OCI-LY7 (cell line): ENCODE measurements at regions not wholly inside any gene's neighbourhood (a gene's known extent, or its start where the extent isn't known, plus 50 kb on each side); places are given as distances from the start of the nearest gene placed in this dataset.

Experiments used
- BruUV-seq: library from RNA; stranded (reverse); fragments of 400-500 nt; replicated peaks from 2 replicates; lab custom pipeline; 2021; lab: Mats Ljungman, UMichigan
- CTCF ChIA-PET: fragments of 300-600 bp; sonication (Branson Sonifier 250); formaldehyde crosslinking; loops from one replicate; lab custom pipeline; 2022; ENCODE audit warnings: antibody characterized with exemption; ENCODE audit not compliant: unreplicated experiment; lab: Charles Lee
- POLR2A ChIA-PET: fragments of 300-600 bp; sonication (Branson Sonifier 250); formaldehyde crosslinking; loops from one replicate; lab custom pipeline; 2022; ENCODE audit warnings: antibody characterized with exemption; lab: Charles Lee
- DNase-seq: peaks from one replicate; pipeline ENCODE4 v3.0.0-alpha.2; 2015; ENCODE audit warnings: low spot score
- H2AFZ ChIP-seq: fragments of 200-600 bp; sonication (generic), shearing (Covaris generic); 2 replicates; pipeline ENCODE4 v1.6.1; 2014; ENCODE audit warnings: mild to moderate bottlenecking, antibody characterized with exemption, low read length, moderate library complexity
- H3K27ac ChIP-seq: fragments of 200-600 bp; sonication (generic); 2 replicates; pipeline ENCODE4 v1.5.1; 2014; ENCODE audit warnings: mixed run types, low read depth, mild to moderate bottlenecking, moderate library complexity, low read length, inconsistent platforms; ENCODE audit not compliant: poor library complexity, severe bottlenecking
- H3K36me3 ChIP-seq: fragments of 200-600 bp; sonication (generic); 2 replicates; pipeline ENCODE4 v1.6.1; 2014; ENCODE audit warnings: mild to moderate bottlenecking, antibody characterized with exemption, low read length, moderate library complexity, mixed read lengths; ENCODE audit not compliant: insufficient read depth
- H3K4me1 ChIP-seq: fragments of 200-600 bp; sonication (generic); 2 replicates; pipeline ENCODE4 v1.5.1; 2014; ENCODE audit warnings: mild to moderate bottlenecking, low read length; ENCODE audit not compliant: insufficient read depth, poor library complexity, severe bottlenecking
- H3K4me2 ChIP-seq: fragments of 200-600 bp; sonication (generic); 2 replicates; pipeline ENCODE4 v1.6.1; 2014; ENCODE audit warnings: mild to moderate bottlenecking, low read length
- H3K4me3 ChIP-seq: fragments of 200-600 bp; sonication (generic); 2 replicates; pipeline ENCODE4 v1.5.1; 2014; ENCODE audit warnings: mild to moderate bottlenecking, low read depth, low read length; ENCODE audit not compliant: poor library complexity, severe bottlenecking
- H3K79me2 ChIP-seq: fragments of 200-600 bp; sonication (generic); 2 replicates; pipeline ENCODE4 v1.6.1; 2016; ENCODE audit warnings: low read depth, mild to moderate bottlenecking, low read length, moderate library complexity, mixed read lengths; ENCODE audit not compliant: insufficient read depth
- H3K9me2 ChIP-seq: fragments of 200-600 bp; sonication (generic); 2 replicates; pipeline ENCODE4 v1.6.1; 2016; ENCODE audit warnings: mild to moderate bottlenecking, low read length, mixed read lengths; ENCODE audit not compliant: insufficient read depth
- H3K9me3 ChIP-seq: fragments of 200-600 bp; sonication (generic); 2 replicates; pipeline ENCODE4 v1.6.1; 2014; ENCODE audit warnings: mild to moderate bottlenecking, mixed run types, low read length, mixed read lengths
- H4K20me1 ChIP-seq: fragments of 200-600 bp; sonication (generic); 2 replicates; pipeline ENCODE4 v1.6.1; 2014; ENCODE audit warnings: mild to moderate bottlenecking, antibody characterized with exemption, low read length, moderate library complexity, mixed read lengths; ENCODE audit not compliant: insufficient read depth
- CTCF ChIP-seq: fragments of 200-600 bp; sonication (generic); conservative IDR thresholded peaks from 2 replicates; pipeline ENCODE4 v1.5.1; 2014; ENCODE audit warnings: mild to moderate bottlenecking, antibody characterized with exemption, low read length, moderate library complexity, mixed read lengths
- EZH2phosphoT487 ChIP-seq: fragments of 200-600 bp; sonication (generic); IDR thresholded peaks from 2 replicates; pipeline ENCODE4 v1.6.1; 2018; ENCODE audit warnings: low read depth, borderline replicate concordance, mild to moderate bottlenecking, mixed run types, antibody characterized with exemption, low read length, moderate library complexity, mixed read lengths
- intact Hi-C: fragments of 100-400 bp; cut with micrococcal nuclease; formaldehyde crosslinking; loops from one replicate; pipeline ENCODE4 v1.10.0; 2022; ENCODE audit not compliant: unreplicated experiment

- CTCF ChIA-PET: no interaction called here
- intact Hi-C loops: no loop called here
- Histone ChIP-seq H3K4me1 (no peaks in the 10 kb centered on the region), H2AFZ (no peak overlapping the region), H3K36me3 (no peaks in the 10 kb centered on the region), H3K9me3 (no peaks in the 10 kb centered on the region), H4K20me1 (no peaks in the 10 kb centered on the region), H3K9me2 (no peaks in the 10 kb centered on the region), H3K79me2 (no peaks in the 10 kb centered on the region), H3K4me3 (no peak overlapping the region), H3K4me2 (no peak overlapping the region), H3K27ac (no peak overlapping the region)
- no TSS peak for BruUV-seq
- POLR2A ChIA-PET: no interaction called here
- TF ChIP-seq EZH2phosphoT487 (no peak), CTCF (no peak)
- no peak for DNase-seq
Measured at GRCh38 chr9:80025796-80026520, 454.2 kb downstream of the TLE4 start.

- POLR2A ChIA-PET: no interaction called here
- Histone ChIP-seq H2AFZ (no peak overlapping the region), H3K9me2 (no peaks in the 10 kb centered on the region), H3K9me3 (no peaks in the 10 kb centered on the region), H3K79me2 (no peaks in the 10 kb centered on the region), H3K36me3 (no peaks in the 10 kb centered on the region), H3K4me1 (no peaks in the 10 kb centered on the region), H3K4me3 (no peak overlapping the region), H3K4me2 (no peak overlapping the region), H4K20me1 (no peaks in the 10 kb centered on the region), H3K27ac (no peak overlapping the region)
- TF ChIP-seq EZH2phosphoT487: no peak
- no peak for TF ChIP-seq CTCF
- CTCF ChIA-PET: no interaction called here
- intact Hi-C loops: no loop called here
- DNase-seq: no peak
- no TSS peak for BruUV-seq
Measured at GRCh38 chr9:80025131-80025530, 453.4 kb downstream of the TLE4 start.

GRCh38 chr9:80020530-80020929 lies 448.8 kb downstream of the TLE4 start:
- Histone ChIP-seq H3K4me2 (no peak overlapping the region), H3K4me1 (no peaks in the 10 kb centered on the region), H3K9me2 (no peaks in the 10 kb centered on the region), H4K20me1 (no peaks in the 10 kb centered on the region), H3K36me3 (no peaks in the 10 kb centered on the region), H3K79me2 (no peaks in the 10 kb centered on the region), H3K27ac (no peak overlapping the region), H2AFZ (no peak overlapping the region), H3K9me3 (no peaks in the 10 kb centered on the region), H3K4me3 (no peak overlapping the region)
- ChIA-PET POLR2A (no interaction called here), CTCF (no interaction called here)
- TF ChIP-seq EZH2phosphoT487 (no peak), CTCF (no peak)
- intact Hi-C loops: no loop called here
- no TSS peak for BruUV-seq
- DNase-seq: no peak
